GM12878 (cell line): ENCODE measurements at regions not wholly inside any gene's neighbourhood (a gene's known extent, or its start where the extent isn't known, plus 50 kb on each side); places are given as distances from the start of the nearest gene placed in this dataset.

Source experiments
- ASH2L ChIP-seq: fragments of 300-600, 200-600 bp; sonication (generic); IDR thresholded peaks from 2 replicates; pipeline ENCODE4 v1.6.1; 2017; ENCODE audit warnings: low read depth, mild to moderate bottlenecking, borderline replicate concordance
- CHD4 ChIP-seq: fragments of 200-600 bp; sonication (generic); IDR thresholded peaks from 2 replicates; pipeline ENCODE4 v1.6.1; 2016; ENCODE audit warnings: mild to moderate bottlenecking
- CREB1 ChIP-seq: IDR thresholded peaks from 2 replicates; pipeline ENCODE4 v1.6.1; 2012; ENCODE audit warnings: low read depth, mild to moderate bottlenecking, inconsistent platforms
- EP300 ChIP-seq, 2 experiments: fragments of 150-350 bp in 1 of 2; IDR thresholded peaks; 2 replicates each; pipeline ENCODE4 v1.6.1; 2011 to 2012; ENCODE audit warnings: low read depth in 2 of 2, low read length in 2 of 2, borderline replicate concordance in 1 of 2, improper control_type of control experiment in 1 of 2, inconsistent platforms in 1 of 2; ENCODE audit not compliant: control insufficient read depth in 1 of 2
- GATAD2B ChIP-seq: fragments of 450-650 bp; conservative IDR thresholded peaks from 2 replicates; pipeline ENCODE4 v1.6.1; 2017; ENCODE audit warnings: low read depth, mild to moderate bottlenecking, moderate library complexity
- HDGF ChIP-seq: fragments of 450-650 bp; IDR thresholded peaks from 2 replicates; pipeline ENCODE4 v1.6.1; 2016; ENCODE audit warnings: antibody characterized with exemption
- IKZF2 ChIP-seq, 2 experiments: fragments of 450-650 bp; IDR thresholded peaks; 2 replicates each; pipeline ENCODE4 v1.6.1; 2017; ENCODE audit warnings: mild to moderate bottlenecking in 2 of 2, moderate library complexity in 2 of 2
- MEF2B ChIP-seq: fragments of 450-650 bp; IDR thresholded peaks from 2 replicates; pipeline ENCODE4 v1.6.1; 2018; ENCODE audit warnings: mild to moderate bottlenecking, moderate library complexity; ENCODE audit not compliant: partially characterized antibody, poor library complexity, severe bottlenecking
- MLLT1 ChIP-seq: fragments of 450-650 bp; IDR thresholded peaks from 2 replicates; pipeline ENCODE4 v1.6.1; 2016; ENCODE audit warnings: mild to moderate bottlenecking
- MTA2 ChIP-seq: fragments of 450-650 bp; IDR thresholded peaks from 2 replicates; pipeline ENCODE4 v1.6.1; 2016; ENCODE audit warnings: low read depth, mild to moderate bottlenecking, moderate library complexity
- NFIC ChIP-seq: IDR thresholded peaks from 2 replicates; pipeline ENCODE4 v1.6.1; 2012; ENCODE audit warnings: low read depth, mild to moderate bottlenecking, inconsistent platforms, low read length, moderate library complexity
- NRF1 ChIP-seq: conservative IDR thresholded peaks from 2 replicates; pipeline ENCODE4 v1.6.1; 2011; ENCODE audit warnings: mild to moderate bottlenecking, low read depth, low read length, improper control_type of control experiment
- PAX5 ChIP-seq: IDR thresholded peaks from 2 replicates; pipeline ENCODE4 v1.6.1; 2011; ENCODE audit warnings: low read depth, low read length, borderline replicate concordance
- PAX8 ChIP-seq: fragments of 450-650 bp; IDR thresholded peaks from 2 replicates; pipeline ENCODE4 v1.6.1; 2017; ENCODE audit warnings: mild to moderate bottlenecking, moderate library complexity
- RCOR1 ChIP-seq: conservative IDR thresholded peaks from 2 replicates; pipeline ENCODE4 v1.6.1; 2012; ENCODE audit warnings: low read depth, low read length, improper control_type of control experiment
- SMC3 ChIP-seq: IDR thresholded peaks from 2 replicates; pipeline ENCODE4 v1.6.1; 2011; ENCODE audit warnings: low read length, improper control_type of control experiment, borderline replicate concordance
- SREBF1 ChIP-seq: IDR thresholded peaks from 2 replicates; pipeline ENCODE4 v1.6.1; 2012; ENCODE audit warnings: mild to moderate bottlenecking, low read length
- USF2 ChIP-seq: IDR thresholded peaks from 2 replicates; pipeline ENCODE4 v1.6.1; 2011; ENCODE audit warnings: low read depth, low read length, improper control_type of control experiment, borderline replicate concordance
- ZNF207 ChIP-seq: fragments of 450-650 bp; IDR thresholded peaks from 2 replicates; pipeline ENCODE4 v1.6.1; 2014; ENCODE audit warnings: antibody characterized with exemption, mild to moderate bottlenecking, borderline replicate concordance
- ZNF592 ChIP-seq: fragments of 450-650 bp; IDR thresholded peaks from 2 replicates; pipeline ENCODE4 v1.6.1; 2017; ENCODE audit warnings: mild to moderate bottlenecking, moderate library complexity
- ZZZ3 ChIP-seq: IDR thresholded peaks from 2 replicates; pipeline ENCODE4 v1.6.1; 2011; ENCODE audit warnings: low read depth; ENCODE audit not compliant: control insufficient read depth, insufficient read length

GRCh38 chr9:129413537-129414376 lies 207.1 kb downstream of the C9orf50 start (continued):
- TF ChIP-seq MLLT1 (no peak), MTA2 (no peak), USF2 (peak; percentile 9; the same call in 1 of the 2 replicates), NFIC (no peak), ZNF207 (0 out of 2 replicates have a peak, but pooled peaks have one; percentile 55), ZZZ3 (no peak), ASH2L (no peak; the same call in 1 of the 2 replicates), MEF2B (peak; percentile 77), IKZF2 (IDR thresholded peaks at IDR 0.05) (peak in 1 of 2 experiments; percentile 17; a peak in 1 of 4 replicates), NRF1 (peak; percentile 94), PAX8 (no peak), CREB1 (no peak; the same call in 1 of the 2 replicates), ZNF592 (no peak), SMC3 (no peak), PAX5 (peak; percentile 79), HDGF (no peak), SREBF1 (no peak), GATAD2B (peak; percentile 79), CHD4 (no peak), EP300 (IDR thresholded peaks at IDR 0.05; ENCODE audit: borderline replicate concordance in 1 of 2, control insufficient read depth in 1 of 2, low read depth in 2 of 2, low read length in 2 of 2) (peak; percentile 71 to 95; a peak in 3 of 4 replicates), RCOR1 (no peak)
